ENCODE measurements at regions not wholly inside any gene's neighbourhood (a gene's known extent, or its start where the extent isn't known, plus 50 kb on each side); places are given as distances from the start of the nearest gene placed in this dataset.

DNA sequence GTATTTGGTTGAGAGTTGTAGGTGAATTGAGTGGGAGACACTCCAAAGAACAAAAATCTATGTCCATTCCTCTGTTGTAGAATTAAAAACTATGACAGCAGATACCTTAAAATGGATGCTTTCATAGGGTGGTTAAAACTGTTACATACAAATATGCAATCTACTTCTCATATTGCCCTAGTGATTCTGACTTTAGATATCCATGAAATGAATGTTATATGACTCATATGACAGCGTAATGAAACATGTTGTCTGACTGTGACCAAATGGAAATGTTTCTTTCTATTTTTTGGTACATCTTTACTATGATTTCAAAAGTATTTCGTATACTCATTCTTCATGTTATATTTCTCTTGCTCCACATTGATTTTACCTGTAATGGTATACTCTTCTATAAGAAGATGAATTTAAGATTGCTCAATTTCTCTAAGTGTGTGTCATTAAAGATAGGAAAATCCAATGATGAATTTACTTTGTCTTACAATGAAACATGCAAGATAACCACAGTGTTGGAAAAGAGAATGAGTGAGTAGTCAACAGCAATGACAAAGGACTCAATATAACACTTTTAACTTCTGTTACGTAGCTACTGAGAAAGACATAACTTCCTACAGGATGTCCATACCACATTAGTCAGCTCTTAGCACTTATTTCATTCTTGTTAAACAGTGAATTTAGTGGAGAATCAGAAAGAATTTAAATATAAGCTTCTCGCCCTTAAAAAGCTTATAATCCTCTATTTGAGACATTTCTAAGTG, 79.3 kb upstream of the LSAMP start:
- CTCF ChIA-PET: no interaction called here
- TF ChIP-seq, protein P1, sequence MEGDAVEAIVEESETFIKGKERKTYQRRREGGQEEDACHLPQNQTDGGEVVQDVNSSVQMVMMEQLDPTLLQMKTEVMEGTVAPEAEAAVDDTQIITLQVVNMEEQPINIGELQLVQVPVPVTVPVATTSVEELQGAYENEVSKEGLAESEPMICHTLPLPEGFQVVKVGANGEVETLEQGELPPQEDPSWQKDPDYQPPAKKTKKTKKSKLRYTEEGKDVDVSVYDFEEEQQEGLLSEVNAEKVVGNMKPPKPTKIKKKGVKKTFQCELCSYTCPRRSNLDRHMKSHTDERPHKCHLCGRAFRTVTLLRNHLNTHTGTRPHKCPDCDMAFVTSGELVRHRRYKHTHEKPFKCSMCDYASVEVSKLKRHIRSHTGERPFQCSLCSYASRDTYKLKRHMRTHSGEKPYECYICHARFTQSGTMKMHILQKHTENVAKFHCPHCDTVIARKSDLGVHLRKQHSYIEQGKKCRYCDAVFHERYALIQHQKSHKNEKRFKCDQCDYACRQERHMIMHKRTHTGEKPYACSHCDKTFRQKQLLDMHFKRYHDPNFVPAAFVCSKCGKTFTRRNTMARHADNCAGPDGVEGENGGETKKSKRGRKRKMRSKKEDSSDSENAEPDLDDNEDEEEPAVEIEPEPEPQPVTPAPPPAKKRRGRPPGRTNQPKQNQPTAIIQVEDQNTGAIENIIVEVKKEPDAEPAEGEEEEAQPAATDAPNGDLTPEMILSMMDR (IDR thresholded peaks at IDR 0.05): no peak
- Mint-ChIP-seq H3K27me3 (no peaks in the 10 kb centered on the region), H3K27ac (no peak overlapping the region), H3K4me3 (no peak overlapping the region), H3K36me3 (ENCODE audit: low read depth) (no peaks in the 10 kb centered on the region), H3K9me3 (peaks cover 5% of the 10 kb centered on the region), H3K4me1 (ENCODE audit: low read depth) (no peaks in the 10 kb centered on the region)
- intact Hi-C loops (cut with micrococcal nuclease): no loop called here
- POLR2A ChIA-PET: no interaction called here
- no peak for DNase-seq
- no peak for ATAC-seq

DNA sequence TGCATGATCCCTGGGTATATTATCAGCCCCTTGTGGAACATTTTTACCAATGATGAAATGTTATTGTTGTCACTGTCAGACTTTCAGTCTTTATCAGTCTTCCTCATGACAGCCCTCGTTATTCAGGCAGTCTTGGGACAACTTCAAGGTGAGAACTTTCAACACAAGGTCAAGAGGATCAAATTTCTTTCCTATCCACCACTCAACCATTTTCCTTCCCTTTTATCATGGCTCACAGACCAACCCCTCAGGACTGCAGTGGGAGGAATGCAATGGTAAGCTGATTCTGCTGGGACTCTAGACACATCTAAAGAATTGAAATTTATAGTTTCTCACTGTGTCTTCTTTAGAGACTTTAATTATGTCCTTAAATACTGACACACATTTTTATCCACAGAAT, 107.0 kb upstream of the LSAMP start:
- TF ChIP-seq, protein P1 (IDR thresholded peaks at IDR 0.05): no peak
- intact Hi-C loops (cut with micrococcal nuclease): no loop called here
- no peaks in the 10 kb centered on the region for H3K9me3 Mint-ChIP-seq
- H3K4me1 Mint-ChIP-seq (ENCODE audit: low read depth): no peaks in the 10 kb centered on the region
- DNase-seq (no peak), ATAC-seq (no peak)
- ChIA-PET CTCF (no interaction called here), POLR2A (interaction anchor here (0.7 kb wide), 1 partner anchor 39 kb away, joined by 3 read pairs; no protein-coding TSS in a partner anchor)
- no peak overlapping the region for H3K4me3 Mint-ChIP-seq
- no peak overlapping the region for H3K27ac Mint-ChIP-seq
- H3K27me3 Mint-ChIP-seq: no peaks in the 10 kb centered on the region
- H3K36me3 Mint-ChIP-seq (ENCODE audit: low read depth): no peaks in the 10 kb centered on the region

DNA sequence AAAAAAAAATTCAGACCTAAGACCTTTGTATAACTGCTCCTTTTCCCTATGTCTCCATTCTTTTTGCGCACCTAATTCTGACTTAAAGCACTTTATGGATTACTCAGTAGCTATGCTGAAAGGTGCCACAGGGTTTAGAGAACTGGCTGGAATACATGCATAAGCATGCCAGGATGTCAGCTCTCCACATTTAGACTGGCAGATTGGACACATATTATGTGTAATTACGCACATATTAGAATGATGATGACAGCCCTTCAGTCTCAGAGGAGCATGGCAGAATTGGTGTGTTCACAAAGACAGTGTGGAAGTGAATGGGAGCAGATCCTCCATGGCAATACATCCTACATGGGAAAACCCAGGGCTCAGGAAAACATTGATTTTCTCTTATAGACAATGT, 108.1 kb upstream of the LSAMP start:
- ChIA-PET POLR2A (no interaction called here), CTCF (interaction anchor here (1.1 kb wide), 1 partner anchor 62 kb away, joined by 4 read pairs; no protein-coding TSS in a partner anchor)
- Mint-ChIP-seq H3K4me1 (ENCODE audit: low read depth) (no peaks in the 10 kb centered on the region), H3K27me3 (no peaks in the 10 kb centered on the region), H3K27ac (no peak overlapping the region), H3K36me3 (ENCODE audit: low read depth) (no peaks in the 10 kb centered on the region), H3K4me3 (no peak overlapping the region), H3K9me3 (no peaks in the 10 kb centered on the region)
- intact Hi-C loops (cut with micrococcal nuclease): no loop called here
- DNase-seq (no peak), ATAC-seq (no peak)
- TF ChIP-seq, protein P1 (IDR thresholded peaks at IDR 0.05): no peak

DNA sequence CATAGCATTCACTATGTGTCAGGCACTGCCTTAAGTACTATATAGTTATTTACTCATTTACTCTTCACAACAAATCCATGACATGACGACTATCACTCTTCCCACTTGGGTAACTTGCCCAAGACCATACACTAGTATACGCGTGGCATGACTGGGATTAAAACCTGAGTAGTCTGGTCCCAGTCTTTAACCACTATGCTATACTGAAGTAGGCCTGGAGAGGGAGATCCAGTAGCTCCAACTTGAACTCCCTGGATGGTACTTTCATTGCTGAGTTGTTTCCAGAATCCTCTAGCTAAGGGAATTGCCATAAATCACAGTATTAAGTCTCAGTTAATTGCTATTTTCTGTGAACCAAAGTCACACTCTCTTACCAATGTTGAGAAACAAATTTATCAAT, 116.2 kb upstream of the LSAMP start:
- no peaks in the 10 kb centered on the region for H3K4me1 Mint-ChIP-seq (ENCODE audit: low read depth)
- POLR2A ChIA-PET: no interaction called here
- CTCF ChIA-PET: no interaction called here

DNA sequence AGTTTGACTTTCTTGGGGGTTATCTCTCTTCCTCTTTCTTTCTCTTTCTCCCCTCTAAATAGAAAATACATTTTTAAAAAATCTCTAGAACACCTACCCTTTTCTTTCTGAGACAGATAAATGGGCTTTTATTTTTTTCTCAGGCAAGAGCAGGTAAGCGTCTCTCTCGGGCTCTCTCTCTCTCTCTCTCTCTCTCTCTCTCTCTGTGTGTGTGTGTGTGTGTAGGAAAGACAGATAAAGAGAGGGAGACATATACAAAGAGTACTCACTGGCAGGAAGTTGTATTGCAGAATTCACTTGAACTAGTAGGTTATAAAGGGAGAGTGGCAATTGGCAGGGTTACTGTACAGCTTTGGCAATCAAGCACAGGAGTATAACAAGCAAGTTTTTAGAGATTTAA, 118.1 kb upstream of the LSAMP start:
- ChIA-PET POLR2A (no interaction called here), CTCF (no interaction called here)
- TF ChIP-seq, protein P1 (IDR thresholded peaks at IDR 0.05): no peak
- intact Hi-C loops (cut with micrococcal nuclease): no loop called here
- DNase-seq (no peak), ATAC-seq (no peak)
- Mint-ChIP-seq H3K27me3 (no peaks in the 10 kb centered on the region), H3K36me3 (ENCODE audit: low read depth) (no peaks in the 10 kb centered on the region), H3K27ac (no peak overlapping the region), H3K4me3 (no peak overlapping the region), H3K4me1 (ENCODE audit: low read depth) (no peaks in the 10 kb centered on the region), H3K9me3 (peaks cover 4% of the 10 kb centered on the region)

More for the DNA sequence above, 116.2 kb upstream of the LSAMP start:
- no peaks in the 10 kb centered on the region for H3K36me3 Mint-ChIP-seq (ENCODE audit: low read depth)
- TF ChIP-seq, protein P1 (IDR thresholded peaks at IDR 0.05): no peak
- no peak overlapping the region for H3K27ac Mint-ChIP-seq
- no peak overlapping the region for H3K4me3 Mint-ChIP-seq
- H3K27me3 Mint-ChIP-seq: no peaks in the 10 kb centered on the region
- DNase-seq (no peak), ATAC-seq (no peak)
- H3K9me3 Mint-ChIP-seq: peaks cover 3% of the 10 kb centered on the region
- intact Hi-C loops (cut with micrococcal nuclease): no loop called here

All from activated CD8-positive, alpha-beta T cell treated with anti-CD3 and anti-CD28 coated beads for 36 hours (primary cell).